ENCODE measurements at regions not wholly inside any gene's neighbourhood (a gene's known extent, or its start where the extent isn't known, plus 50 kb on each side); places are given as distances from the start of the nearest gene placed in this dataset.

DNA sequence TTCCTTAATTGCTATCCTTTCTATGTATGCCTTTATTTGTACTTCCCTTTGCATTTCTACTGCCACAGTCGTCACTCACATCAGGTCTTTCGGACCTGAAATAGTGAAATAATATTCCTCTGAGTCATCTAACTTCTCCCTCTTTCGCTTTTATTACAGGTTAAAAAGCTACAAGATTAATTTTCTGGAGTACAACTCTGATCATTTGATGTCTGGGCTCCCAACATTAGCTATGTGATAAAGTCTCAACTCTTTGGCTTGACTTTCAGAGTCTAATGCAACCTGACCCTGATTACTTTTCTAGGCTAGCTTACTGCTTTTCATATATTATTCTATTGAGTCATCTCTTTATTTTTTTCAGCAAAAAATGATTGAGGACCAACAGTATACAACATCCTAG lies 638.8 kb upstream of the WWC1 start:
- DNase-seq (ENCODE audit: low spot score) = no peak

DNA sequence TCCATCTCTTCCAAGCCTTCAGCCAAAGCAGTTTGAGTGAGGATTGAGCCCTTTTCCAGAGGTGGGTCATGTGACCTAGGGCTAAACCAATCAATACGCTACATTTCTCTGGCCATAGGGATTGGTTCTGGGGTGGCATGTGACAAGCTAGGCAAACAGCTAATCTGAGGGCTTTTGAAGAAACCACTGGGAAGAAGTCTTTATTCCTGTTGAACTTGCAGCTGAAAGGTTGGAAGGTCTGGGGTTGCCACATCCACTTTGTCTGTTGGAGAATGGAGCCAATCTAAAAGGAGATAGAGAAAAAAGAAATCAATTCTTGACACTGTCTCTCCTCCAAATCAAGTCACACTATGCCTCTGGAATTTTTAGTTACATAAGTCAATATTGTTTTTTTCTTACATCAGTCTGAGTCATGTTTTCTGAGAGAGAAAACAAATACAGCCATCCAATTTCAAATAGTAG lies 637.8 kb upstream of the WWC1 start:
- no peak for DNase-seq (ENCODE audit: low spot score)

DNA sequence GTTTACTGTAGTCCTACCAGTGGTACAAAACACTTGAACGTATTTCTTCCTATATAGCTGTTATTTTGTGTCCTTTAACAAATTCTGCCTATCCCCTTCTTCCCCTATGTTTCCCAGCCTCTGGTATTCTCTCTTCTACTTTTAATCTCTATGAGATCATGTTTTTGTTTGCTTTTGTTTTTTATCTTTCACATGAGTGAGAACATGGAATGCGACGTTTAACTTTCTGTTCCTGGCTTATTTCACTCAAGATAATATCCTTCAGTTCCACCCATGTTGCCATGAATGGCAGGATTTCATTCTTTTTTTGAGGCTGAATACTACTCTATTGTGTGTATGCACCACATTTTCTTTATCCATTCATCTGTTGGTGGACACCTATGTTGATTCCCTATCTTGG lies 634.4 kb upstream of the WWC1 start:
- DNase-seq (ENCODE audit: low spot score) = no peak

DNA sequence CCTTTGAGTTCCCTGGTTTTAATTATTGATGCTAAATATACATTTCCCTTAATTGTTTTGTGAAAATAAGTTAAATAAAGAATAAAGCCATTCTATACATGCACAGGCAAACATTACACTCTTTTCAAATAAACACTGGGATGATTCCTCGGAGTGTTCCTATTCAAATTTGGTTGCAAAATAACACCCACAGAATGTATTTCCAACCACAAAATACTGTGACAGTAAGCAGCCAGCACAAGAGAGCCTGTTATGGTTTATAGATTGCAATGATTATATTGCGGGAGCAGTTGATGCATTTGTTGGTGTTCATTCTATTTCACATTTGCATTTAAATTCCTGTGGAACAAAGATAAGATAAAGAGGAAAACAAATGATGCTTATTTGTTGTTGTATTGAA lies 632.6 kb upstream of the WWC1 start:
- no peak for DNase-seq (ENCODE audit: low spot score)

DNA sequence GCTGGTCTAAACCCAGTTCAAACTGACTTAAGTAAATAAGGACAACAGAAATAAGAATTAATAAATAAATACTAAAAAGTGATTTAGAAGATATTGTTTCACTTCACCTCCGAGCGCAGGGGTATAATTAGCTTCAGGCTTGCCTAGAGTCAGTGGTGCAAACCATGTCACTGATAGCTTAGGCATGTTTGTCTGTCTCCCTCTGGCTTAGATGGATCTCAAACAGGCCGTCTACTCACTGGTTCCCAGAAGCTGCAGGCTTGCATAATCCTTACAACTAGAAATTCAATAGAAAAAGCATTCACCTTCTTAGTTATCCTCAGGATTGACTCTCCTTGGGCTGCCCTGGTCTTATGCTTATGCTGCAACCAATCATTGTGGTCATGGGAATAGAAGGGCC lies 629.8 kb upstream of the WWC1 start:
- DNase-seq (ENCODE audit: low spot score) = no peak

DNA sequence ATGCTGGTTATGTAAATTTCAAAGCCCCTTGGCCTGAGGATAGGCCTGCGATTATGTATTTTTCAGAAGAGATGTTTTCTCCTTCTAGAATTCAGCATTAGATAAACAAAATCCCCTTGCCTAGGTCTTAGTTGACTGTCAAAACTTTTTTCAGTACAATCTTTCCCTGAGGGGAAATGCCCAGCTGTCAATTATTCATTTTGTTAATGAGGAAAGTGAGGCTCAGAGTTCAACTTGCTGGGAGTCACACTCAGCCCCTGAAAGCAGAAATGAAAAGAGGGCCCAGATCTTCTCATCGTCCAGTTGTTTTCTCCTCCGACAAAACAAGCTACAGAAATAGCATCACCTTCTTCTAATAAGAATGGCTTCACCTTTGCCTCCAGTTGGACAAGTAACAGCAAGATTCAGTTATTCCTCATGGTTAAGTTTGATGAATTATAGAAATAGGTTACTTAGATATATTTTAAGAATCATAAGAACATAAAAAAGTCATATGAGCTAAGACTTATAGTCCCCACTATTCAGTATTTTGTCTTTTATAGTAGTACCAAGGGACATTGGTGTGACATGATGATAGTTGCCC lies 627.1 kb upstream of the WWC1 start:
- no peak for DNase-seq (ENCODE audit: low spot score)

DNA sequence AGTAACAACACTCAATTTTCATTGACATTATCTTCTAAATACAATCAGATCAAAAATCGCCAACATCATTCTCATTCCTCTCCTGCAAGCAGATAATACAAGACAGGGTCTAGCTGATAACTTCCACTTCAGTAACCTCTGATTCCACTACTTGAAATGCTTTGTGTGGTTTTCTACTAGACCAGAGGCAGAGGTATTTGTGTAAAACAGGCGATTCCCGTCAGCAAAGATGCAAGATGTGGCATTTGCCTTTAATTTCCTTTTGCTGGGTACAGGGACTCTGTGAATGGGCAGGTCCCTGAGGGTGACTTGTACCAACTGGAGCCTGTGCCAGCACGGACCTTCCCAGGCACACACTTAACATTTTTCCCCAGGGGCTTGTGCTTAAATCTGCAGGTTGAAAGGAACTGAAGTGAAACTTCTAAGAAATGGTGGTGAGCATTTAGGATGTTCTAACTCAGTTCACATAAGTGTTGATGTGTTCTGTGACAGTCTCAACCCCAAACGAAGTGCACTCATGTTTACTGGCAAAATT lies 625.5 kb upstream of the WWC1 start:
- no peak for DNase-seq (ENCODE audit: low spot score)

DNA sequence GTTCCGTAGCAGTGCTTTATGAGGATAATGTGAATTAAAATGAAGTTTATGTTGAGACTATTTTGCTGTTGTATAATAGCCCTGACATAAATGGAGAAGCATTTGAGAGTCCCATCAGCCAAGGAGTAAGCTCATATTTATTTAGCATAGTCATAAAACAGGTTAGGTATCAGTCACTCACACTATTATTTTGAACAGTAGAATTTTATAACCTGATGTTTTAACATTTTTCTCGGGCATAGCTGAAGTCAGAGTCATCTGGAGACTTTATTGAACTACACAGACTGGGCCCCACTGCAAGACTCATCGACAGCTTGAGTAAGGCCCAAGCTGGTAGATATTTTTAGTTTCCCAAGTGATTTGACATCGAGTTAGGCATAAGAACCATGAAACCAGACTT lies 620.3 kb upstream of the WWC1 start:
- DNase-seq (ENCODE audit: low spot score) = no peak

DNA sequence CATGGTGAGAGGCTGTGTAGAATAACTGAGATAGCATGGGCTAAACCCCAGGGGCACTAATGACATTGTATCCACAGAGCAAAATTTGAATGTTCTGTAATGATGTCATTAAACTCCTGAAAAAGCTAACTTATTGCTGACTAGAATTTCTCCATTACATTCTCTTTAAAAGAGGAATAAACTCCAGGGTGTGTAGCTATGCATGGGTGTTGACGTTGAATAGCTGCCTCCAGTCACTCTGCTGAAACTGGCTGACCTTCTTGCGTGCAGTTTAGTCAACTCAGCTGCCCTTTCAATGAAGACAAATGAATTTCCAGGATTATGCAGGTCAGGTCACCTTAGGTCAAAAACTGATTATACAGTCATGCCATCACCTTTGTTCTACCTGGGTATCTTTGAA lies 617.5 kb upstream of the WWC1 start:
- no peak for DNase-seq (ENCODE audit: low spot score)

DNA sequence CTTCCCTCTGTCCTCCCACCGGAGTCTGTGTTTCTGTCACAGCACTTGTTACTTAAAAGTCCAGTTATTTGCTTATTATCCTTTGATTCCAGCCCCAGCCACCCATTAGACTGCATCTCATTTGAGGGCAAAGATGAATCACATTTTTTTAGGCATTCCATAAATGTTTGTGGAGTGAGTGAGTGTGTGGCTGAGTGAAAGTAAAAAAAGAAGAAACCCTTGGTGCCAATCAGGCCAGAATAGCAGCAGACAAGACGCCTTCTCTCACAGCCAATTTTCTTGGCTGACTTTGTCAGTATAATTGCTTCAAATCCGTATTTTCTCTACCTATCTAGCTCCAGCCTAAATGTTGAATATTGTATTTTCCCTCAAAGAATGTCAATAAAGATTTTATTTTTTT lies 613.0 kb upstream of the WWC1 start:
- no peak for DNase-seq (ENCODE audit: low spot score)

DNA sequence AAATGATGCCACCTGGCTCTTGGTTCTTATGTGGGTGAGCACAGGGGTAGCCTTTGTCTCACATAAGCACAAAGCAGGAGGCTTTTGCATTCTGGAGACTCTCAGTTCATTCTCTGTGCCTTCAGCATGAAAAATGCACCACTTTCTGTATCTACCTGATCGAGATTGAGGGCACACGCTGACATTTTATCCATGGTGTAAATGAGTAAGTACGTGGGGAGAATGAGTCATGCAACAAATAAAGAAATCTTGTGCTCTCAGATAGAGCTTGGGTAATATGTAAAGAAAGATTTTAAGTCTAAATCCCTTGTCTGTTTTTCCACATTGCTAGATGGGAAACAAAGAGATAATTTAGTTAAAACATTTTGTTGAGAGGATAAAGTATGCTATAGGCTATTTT lies 607.2 kb upstream of the WWC1 start:
- DNase-seq (ENCODE audit: low spot score) = no peak

DNA sequence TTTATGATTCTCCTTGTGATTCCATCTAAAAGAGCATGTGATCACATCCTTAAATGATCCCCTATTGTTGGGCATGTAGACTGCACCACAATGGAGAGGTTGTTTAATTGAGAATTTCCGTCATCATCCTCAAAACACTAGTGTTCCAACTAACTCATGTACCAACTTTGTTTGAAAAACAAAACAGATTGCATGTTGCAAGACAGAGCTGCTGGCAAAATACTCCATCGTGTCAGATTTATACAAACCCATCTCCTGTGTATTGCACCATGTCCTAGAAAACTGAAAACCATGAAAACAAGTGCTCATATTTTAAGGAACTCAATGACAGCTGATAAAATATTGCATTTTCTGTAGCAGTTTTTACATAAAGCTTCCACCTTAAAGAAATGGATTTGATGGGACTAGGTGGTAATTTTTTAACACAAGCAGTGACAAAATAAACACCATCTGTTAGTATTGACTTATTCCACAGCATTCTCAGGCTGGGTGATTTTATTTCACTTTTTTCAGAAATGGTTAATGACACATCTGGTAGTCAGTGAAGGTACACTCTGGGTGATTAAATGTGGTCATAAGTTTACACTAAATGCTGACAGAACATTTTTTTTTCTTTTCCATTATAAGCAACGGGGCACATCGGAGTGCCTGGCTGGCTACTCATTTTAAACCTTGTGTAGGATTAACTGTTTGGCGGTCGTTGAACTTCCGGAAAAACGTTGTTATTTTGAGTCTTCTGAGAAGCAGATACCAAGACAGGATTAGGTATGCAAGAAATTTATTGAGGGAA lies 602.9 kb upstream of the WWC1 start:
- no peak for DNase-seq (ENCODE audit: low spot score)

DNA sequence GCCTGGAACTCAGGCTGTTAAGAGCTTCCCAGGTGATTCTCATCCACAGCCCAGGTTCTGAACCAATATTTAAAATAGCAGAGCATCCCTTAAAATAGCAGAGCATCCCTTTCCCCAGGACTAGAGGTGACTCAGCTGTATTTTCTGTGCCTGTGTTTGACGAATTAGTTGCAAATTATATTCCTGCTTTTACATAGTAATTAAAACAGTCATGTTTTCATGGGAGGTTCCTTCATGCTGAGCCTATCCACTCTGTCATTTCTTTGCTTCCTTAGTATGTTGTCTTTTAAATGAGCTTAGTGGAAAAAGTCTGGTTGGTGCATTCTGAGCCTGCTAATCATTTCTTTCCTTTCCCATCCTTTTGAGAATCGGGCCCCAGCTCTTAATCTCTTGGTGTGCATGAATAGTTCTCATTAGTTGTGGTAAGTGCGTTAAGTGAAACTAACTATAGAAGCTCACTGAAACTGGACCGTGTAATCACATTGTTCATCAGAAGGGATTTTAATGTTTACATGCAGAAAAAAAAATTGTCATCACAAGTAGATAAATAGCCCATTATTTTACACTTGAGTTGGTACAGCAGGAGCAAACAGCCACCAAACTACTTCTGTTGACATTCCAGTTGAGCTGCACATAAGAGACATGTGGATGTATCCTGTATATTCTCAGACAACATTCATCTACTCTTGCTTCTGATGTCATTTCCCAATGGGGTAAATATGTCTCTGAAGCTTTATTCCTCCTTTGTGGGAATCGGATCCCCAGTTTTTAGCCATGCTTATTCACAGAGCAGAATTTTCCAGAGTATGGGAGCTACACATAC lies 596.9 kb upstream of the WWC1 start:
- DNase-seq (ENCODE audit: low spot score) = no peak

DNA sequence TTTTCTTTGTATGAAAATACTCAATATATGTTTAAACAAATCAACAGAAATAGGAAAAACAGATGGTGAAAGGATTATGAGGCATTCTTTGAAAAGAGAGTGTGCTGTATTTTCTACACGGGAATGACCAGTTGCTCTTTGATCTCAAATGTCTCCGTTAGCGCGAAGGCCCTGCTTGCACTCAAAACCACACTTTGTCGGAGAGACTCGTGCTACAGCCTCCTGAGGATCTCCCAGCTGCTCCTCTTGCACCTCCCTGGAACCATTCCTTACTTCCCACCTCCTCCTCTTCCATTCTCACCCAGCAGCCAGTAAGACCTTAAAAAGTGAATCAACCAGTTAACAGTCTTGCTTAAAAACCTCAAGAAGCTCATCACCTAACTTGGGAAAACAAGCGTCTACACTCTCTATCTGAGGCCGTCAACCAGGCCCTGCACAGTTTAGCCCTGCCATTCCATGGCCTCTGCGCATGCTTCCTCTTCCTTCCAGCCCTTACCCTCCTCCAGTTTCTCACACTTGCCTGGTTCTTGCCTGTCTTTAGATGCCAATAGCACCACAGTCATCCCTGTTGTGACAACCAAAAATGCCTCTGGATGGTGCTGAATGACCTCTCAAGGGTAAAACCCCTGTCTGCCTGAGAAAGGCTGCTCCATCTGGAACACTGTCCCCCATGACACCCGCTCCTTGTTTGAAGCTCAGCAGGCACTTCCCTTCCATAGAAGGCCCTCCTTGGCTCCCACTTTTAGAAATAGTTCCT lies 594.7 kb upstream of the WWC1 start:
- DNase-seq (ENCODE audit: low spot score) = no peak

DNA sequence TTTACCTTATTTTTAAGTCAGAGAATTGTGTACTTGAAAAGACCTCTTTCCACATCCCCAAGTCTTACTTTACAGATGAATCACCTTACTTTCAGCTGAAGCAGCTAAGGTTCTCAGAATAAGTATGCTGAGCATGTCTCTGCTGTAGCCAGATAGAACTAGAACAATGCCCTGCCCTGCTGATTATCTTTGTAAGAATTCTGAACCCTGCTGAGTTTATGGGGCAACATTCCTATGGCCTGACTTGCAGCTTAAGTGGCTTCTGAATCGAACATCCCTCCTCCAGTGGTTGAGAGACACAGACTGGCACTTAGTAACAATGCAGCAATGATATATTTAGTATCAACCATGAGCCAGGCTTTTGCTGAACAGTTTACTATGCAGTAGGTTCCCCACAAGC lies 592.0 kb upstream of the WWC1 start:
- no peak for DNase-seq (ENCODE audit: low spot score)

DNA sequence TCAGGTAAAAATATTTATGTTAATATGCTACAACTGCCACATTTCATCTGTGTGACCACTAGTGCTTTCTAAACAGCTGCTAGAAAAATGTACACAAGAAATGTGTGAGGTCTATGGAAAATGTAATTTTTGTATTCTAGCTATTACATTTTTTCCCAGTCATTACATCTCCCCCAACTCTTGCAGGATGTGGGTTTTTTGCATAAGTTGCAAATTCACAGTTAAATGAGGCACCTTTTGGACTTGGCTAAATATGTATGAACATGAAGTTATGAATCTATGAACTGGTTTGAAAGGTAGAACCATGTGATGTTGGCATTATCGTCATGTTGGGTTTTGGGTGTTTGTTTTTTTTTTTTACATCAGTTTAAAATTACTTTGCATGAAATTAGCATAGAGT lies 590.4 kb upstream of the WWC1 start:
- DNase-seq (ENCODE audit: low spot score) = no peak

DNA sequence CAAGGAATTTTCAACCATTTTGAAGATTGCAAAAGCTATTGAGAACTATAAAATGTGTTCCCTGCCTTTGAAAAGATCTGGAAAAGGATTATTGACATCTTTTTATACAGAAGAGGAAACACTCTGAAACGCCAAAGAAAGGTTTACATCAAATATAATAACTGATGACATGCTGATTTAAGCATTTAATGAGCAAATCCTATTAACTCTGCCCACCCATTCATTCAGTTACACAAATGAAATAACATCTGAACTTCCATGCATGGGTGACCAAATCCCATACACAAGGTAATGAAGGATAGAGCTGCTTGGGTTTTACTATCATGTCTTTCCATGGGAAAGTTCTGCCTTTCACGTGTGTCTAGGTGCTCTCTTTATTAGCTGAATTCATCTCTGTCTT lies 589.4 kb upstream of the WWC1 start:
- no peak for DNase-seq (ENCODE audit: low spot score)

DNA sequence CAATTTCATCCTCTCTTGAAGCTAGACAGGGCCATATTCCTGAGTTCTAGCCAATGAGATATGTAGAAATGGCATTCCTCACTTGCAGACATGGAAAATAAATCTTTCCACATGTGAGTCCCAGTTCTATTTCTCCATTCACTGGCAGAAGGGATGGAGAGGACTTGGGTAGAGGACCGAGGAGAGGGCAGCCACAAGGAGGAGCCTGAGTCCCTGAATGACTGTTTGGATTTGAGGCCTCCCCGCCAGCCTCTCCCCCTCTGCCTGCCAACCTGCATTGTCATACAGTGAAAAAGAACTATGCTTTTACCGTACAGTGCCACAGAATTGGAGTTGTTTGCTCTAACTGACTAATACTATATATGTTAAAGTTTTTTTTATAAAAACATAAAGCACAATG lies 583.0 kb upstream of the WWC1 start:
- DNase-seq (ENCODE audit: low spot score) = no peak

DNA sequence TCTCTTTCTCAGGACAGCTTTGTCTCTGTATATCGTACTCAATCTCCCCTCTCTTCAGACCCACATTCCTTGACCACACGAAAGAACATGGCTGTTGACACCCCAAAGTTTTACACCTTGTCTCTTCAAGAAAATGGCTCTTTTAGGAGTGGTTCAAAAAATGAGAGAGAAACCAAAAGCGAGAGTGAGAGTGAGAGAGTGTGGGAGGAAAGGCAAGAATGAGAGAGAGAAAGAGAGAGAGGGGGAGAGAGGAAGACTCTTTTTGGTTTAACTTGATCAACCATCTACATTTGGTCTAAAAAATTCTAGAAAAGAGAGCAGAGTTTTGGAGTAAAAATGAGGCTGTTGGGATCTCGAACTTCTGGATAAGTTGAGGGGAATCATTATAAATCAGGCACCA lies 581.8 kb upstream of the WWC1 start:
- DNase-seq (ENCODE audit: low spot score) = no peak

DNA sequence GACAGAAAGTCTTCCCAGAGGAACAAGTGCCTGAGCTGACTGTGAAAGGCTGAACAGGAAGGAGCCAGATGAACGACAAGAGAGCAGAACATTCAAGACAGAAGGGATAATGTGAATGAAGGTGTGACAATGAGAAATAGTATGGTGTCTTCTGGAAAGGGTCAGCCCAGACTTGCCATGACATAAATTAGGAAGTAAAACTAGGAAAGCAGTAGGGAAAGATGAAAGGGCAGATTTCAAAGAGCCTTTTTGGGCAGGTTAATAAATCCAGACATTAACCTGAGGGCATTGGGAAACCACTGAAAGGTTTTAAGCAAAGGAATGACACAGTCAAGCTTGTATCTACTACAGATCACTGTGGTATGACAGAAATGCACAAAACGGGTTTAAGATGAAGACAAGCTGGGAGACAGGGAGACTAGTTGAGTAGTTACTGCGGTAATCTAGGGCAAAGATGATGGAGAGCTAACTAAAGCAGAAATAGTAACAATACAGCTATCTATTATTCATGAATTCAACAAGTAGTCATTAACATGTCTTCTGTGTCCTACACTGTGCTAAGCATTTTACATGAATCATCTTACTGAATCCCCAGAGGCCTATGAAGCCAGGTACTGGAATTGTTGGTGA lies 580.9 kb upstream of the WWC1 start:
- DNase-seq (ENCODE audit: low spot score) = no peak

DNA sequence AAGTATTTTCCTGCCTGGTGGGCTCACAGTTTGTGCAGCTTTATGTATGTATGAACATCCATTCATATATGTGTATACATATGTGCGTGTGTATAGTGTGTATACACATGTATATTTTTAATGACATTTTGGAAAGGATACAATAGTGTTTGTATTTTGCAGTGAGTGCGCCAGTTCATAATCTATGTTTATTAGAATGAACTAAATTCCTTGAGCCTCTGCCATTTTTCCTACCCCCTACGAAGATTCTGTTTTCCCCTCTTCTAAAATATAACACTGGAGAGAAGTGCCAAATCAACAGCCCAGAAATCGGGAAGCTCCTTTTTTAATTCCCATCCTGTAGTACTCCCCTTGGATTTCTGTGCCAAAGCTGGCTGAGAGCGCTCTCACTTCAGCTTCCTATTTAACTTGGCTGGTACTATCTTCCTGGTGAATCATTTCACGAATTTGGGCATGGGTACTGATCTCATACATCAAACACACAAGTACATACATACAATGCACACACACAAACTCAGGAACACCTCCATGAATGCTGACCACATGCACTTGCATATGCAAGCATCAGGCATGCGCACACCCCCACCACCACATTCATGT lies 578.4 kb upstream of the WWC1 start:
- DNase-seq (ENCODE audit: low spot score) = no peak

Measured in HuH-7.5 (cell line).